ENCODE measurements at regions not wholly inside any gene's neighbourhood (a gene's known extent, or its start where the extent isn't known, plus 50 kb on each side); places are given as distances from the start of the nearest gene placed in this dataset.

- TF ChIP-seq POLR2A (IDR thresholded peaks at IDR 0.05), result no peak
- TF ChIP-seq, protein P1, sequence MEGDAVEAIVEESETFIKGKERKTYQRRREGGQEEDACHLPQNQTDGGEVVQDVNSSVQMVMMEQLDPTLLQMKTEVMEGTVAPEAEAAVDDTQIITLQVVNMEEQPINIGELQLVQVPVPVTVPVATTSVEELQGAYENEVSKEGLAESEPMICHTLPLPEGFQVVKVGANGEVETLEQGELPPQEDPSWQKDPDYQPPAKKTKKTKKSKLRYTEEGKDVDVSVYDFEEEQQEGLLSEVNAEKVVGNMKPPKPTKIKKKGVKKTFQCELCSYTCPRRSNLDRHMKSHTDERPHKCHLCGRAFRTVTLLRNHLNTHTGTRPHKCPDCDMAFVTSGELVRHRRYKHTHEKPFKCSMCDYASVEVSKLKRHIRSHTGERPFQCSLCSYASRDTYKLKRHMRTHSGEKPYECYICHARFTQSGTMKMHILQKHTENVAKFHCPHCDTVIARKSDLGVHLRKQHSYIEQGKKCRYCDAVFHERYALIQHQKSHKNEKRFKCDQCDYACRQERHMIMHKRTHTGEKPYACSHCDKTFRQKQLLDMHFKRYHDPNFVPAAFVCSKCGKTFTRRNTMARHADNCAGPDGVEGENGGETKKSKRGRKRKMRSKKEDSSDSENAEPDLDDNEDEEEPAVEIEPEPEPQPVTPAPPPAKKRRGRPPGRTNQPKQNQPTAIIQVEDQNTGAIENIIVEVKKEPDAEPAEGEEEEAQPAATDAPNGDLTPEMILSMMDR (IDR thresholded peaks at IDR 0.05), result no peak
These were observed 539.7 kb downstream of the PLXDC2 start for GRCh38 chr10:20355915-20356314.

Measured in body of pancreas (tissue), 4 donors.